IPS-NIHi11 (cell line): ENCODE measurements at regions not wholly inside any gene's neighbourhood (a gene's known extent, or its start where the extent isn't known, plus 50 kb on each side); places are given as distances from the start of the nearest gene placed in this dataset.
"Not testable (repeated sequence)": the region's sequence is repeated elsewhere in the genome, so short reads cannot be mapped to it uniquely, and the experiment has no call there.

ENCODE experiments used
- DNase-seq: peaks from one replicate; pipeline ENCODE4 v3.0.0; 2012; ENCODE audit warnings: mixed read lengths, low spot score

GRCh38 chr7:119105381-119105780 is 880.9 kb downstream of the ANKRD7 start:
- no peak for DNase-seq

DNA sequence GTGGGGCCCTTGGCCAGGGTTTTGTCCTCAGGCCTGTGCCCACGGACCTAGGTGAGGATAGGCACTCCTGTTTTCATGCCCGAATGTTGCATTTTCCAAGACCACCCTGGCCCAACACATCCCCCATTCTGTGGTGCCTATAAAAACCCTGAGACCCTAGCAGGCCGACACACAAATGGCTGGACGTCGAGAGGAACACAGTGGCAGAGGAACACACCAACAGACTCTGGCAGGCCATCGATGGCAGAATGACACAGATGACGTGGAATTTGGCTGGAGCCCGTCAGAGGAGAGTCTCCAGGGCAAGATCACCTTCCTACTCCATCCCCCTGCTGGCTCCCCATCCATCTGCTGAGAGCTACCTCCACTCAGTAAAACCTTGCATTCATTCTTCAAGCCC is 898.8 kb downstream of the ANKRD7 start:
- no peak for DNase-seq

DNA sequence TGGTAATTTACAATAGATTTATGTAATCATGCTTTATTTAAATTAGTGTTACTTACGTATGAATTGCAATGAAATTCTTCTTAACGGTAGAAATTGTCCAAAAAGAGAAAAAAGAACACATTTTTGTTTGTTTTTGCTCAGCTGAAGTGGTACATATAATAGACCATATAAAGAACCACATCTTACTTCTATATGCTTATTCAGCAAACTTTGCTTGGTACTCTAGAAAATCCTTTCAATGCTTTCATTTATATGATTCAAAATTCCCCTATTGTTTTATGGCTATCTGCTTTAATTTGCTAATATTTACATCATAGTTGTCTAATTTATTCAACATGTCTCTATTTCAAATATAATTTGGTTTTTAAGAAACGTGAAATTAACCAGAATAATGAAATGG is 903.2 kb downstream of the ANKRD7 start:
- no peak for DNase-seq

- DNase-seq = no peak
Observed at GRCh38 chr7:119132436-119132835, 907.9 kb downstream of the ANKRD7 start.

GRCh38 chr7:119167431-119167830 is 942.9 kb downstream of the ANKRD7 start:
- DNase-seq = no peak

- no peak for DNase-seq
Observed at GRCh38 chr7:119172043-119172442, 947.5 kb downstream of the ANKRD7 start.

- DNase-seq = peak; percentile 73
Observed at GRCh38 chr7:119175911-119176627, 951.6 kb downstream of the ANKRD7 start.

DNA sequence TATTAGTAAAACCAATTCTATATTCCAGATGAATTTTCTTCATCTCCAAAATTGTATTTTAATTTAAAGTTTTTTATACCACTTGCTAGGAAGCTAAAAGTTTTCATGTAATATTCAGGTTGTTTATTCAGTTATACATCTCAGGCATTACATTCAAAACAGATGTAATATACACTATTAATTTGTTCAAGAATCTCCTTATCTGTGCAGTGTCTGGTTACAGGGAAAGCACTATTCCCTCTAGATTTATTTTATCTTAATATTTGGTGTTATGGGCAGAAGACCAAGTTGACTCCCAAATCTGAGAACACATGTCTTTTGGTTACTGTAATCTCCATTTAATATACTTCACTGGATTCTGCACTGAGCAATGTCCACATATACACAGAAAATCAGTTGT is 953.4 kb downstream of the ANKRD7 start:
- DNase-seq = no peak

DNA sequence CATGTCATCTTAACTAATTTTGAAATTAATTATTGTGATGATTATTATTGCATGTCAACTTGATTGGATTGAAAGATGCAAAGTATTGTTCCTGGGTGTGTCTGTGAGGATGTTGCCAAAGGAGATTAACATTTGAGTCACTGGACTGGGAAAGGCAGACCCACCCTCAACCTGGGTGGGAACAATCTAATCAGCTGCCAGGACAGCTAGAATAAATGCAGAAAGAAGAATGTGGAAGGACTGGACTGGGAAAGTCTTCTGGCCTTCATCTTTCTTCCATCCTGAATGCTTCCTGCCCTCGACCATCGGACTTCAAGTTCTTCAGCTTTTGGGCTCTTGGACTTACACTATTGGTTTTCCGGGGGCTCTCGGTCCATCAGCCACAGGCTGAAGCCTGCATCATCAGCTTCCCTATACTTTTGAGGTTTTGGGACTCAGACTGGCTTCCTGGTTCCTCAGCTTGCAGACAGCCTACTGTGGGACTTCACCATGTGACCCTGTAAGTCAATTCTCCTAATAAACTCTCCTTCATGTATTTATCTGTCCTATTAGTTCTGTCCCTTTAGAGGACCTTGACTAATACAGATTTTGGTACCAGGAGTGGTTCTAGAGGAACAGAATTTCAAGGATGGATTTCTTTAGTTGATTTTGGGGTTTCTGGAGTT is 959.8 kb downstream of the ANKRD7 start:
- no peak for DNase-seq

- DNase-seq = no peak
Observed at GRCh38 chr7:119196183-119196582, 971.7 kb downstream of the ANKRD7 start.

GRCh38 chr7:119197172-119197876 is 972.8 kb downstream of the ANKRD7 start:
- no peak for DNase-seq

- DNase-seq = peak; percentile 47
Observed at GRCh38 chr7:119197877-119198527, 973.5 kb downstream of the ANKRD7 start.

DNA sequence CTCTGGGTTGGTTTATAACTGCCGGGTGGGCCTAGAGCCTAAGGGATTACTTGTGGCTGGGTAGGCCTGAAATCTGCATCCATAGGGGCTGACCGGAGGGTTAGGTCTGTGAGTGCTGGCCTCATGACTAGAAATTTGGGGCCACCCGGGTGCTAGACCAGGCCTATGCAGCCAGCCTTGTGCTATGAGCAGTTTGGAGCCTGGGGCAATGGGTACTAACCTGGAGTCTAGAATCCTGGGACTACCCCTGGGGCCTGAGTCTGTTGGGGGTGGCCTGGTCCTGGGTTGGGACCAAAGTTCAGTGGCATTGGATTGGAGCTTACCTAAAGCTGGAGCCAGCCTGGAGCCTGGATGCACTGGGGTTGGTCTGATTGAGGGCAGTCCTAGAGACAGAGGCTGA is 995.2 kb downstream of the ANKRD7 start:
- no peak for DNase-seq

- no peak for DNase-seq
Observed at GRCh38 chr7:119223930-119224329, 999.4 kb downstream of the ANKRD7 start.

- no peak for DNase-seq
Observed at GRCh38 chr7:119228482-119228881, 1004.0 kb downstream of the ANKRD7 start.

GRCh38 chr7:119232091-119232490 is 1007.6 kb downstream of the ANKRD7 start:
- no peak for DNase-seq

- no peak for DNase-seq
Observed at GRCh38 chr7:119233015-119233414, 1008.5 kb downstream of the ANKRD7 start.

DNA sequence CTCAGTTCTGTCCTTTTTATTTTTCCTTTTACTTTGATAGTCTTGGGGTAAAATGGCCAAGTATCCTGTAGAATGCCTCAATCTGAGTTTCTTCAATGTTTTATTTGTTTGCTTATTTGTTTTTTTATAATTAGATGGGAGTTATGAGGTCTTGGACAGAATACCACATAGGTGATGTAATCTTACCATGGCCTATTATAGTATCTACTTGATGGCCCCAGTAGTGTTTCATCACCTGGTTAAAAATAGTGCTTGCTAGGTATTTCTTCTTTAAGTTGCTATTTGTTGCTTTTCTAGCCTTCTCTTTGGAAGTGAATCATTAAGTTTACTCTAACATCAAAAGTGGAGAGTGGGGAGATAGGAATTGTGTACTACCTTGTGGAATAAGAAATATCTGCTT is 1020.0 kb upstream of the KCND2 start:
- DNase-seq = no peak

- no peak for DNase-seq
Observed at GRCh38 chr7:119254742-119255141, 1018.2 kb upstream of the KCND2 start.

DNA sequence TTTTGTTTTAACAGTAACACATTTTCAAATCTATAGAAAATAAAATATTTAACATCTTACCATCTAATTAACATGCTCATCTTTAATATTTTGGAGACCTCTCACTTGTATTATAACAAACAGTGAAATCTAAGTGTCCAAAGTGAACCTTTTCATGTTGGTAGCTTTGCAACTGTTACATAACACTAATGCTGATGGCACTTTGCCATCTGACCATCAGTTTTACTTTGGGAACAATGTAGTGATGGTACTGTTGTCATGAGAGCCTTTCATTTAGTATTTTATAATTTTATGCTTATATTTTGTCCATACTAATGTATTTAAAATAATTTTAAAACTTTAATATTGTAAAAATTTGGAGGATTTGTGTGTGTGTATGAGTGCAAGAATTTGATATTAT is 1017.0 kb upstream of the KCND2 start:
- no peak for DNase-seq

DNA sequence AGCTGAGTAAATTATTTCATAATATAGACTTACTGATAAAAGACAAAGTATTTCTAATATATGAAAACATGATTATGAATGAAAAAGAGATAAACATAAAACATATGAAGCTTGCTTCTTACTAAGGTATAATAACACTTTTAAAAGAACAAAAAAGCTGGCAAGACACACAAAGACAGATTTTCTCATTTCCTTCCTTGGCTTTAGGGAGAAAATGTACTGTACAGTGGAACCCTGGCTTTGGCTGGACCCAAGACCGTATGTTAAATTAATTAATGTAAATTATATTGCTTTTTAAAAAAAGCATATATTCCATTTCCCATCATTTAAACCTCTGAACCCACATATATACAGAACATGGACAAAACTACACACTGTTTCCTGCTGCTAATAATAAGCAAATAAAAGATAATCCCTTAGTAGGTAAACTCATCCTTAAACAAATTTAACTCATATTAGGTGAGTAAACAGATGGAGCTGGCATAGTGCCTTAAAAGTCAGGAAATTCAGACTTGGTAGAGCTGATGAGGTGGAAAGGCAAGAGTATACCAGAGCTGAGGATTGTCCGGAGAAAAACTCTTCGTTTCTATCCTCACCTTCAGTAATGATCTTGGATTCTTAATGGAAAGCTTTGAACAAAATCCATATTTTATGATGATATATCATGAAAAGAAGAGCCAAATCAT is 1016.4 kb upstream of the KCND2 start:
- DNase-seq = no peak

GRCh38 chr7:119266790-119267189 is 1006.2 kb upstream of the KCND2 start:
- not testable (repeated sequence) for DNase-seq
